Thyroid gland (tissue), 4 donors: ENCODE measurements at regions not wholly inside any gene's neighbourhood (a gene's known extent, or its start where the extent isn't known, plus 50 kb on each side); places are given as distances from the start of the nearest gene placed in this dataset.

ENCODE experiments used
- DNase-seq, 2 donors: peaks; one replicate each; pipeline ENCODE4 v3.0.0-alpha.2; 2019
- H3K27ac ChIP-seq, 3 donors: fragments of 200-600 bp; sonication (generic); 1 replicate in 2 of 3; 2 replicates in 1 of 3; pipeline ENCODE4 v1.5.1; 2016 to 2019; ENCODE audit warnings: mild to moderate bottlenecking in 1 of 3, moderate library complexity in 1 of 3
- H3K27me3 ChIP-seq: fragments of 200-600 bp; sonication (generic); one replicate; pipeline ENCODE4 v1.5.1; 2019
- H3K36me3 ChIP-seq, 2 donors: fragments of 200-600 bp; sonication (generic); one replicate each; pipeline ENCODE4 v1.5.1; 2016 to 2019
- H3K4me1 ChIP-seq, 2 donors: fragments of 200-600 bp; sonication (generic); one replicate each; pipeline ENCODE4 v1.5.1; 2017 to 2019
- H3K4me3 ChIP-seq, 3 donors: fragments of 200-600 bp; sonication (generic); replicated peaks in 1 of 3; 1 replicate in 2 of 3; 2 replicates in 1 of 3; pipeline ENCODE4 v1.5.1; 2016; ENCODE audit warnings: mild to moderate bottlenecking in 1 of 3
- H3K9me3 ChIP-seq: fragments of 200-600 bp; sonication (generic); one replicate; pipeline ENCODE4 v1.5.1; 2017
- CTCF ChIP-seq, 6 experiments: fragments of 200-600 bp in 3 of 6; fragments of 450-650 bp in 3 of 6; sonication (generic) in 3 of 6; IDR thresholded peaks; one replicate each; pipeline ENCODE4 v1.5.1; 2016 to 2019; ENCODE audit warnings: antibody characterized with exemption in 6 of 6, mild to moderate bottlenecking in 2 of 6, inconsistent platforms in 1 of 6, moderate library complexity in 1 of 6
- POLR2A ChIP-seq, 2 donors: fragments of 450-650 bp; IDR thresholded peaks; one replicate each; pipeline ENCODE4 v1.6.1; 2017; ENCODE audit warnings: antibody characterized with exemption in 2 of 2, mild to moderate bottlenecking in 2 of 2, moderate library complexity in 1 of 2
- WGBS, 2 donors: methylation state at CpG; one replicate each; pipeline ENCODE4 v1.1.5; 2017; 5-methylcytosine and 5-hydroxymethylcytosine counted together
- intact Hi-C: fragments of 100-400 bp; cut with DNase I; formaldehyde crosslinking; loops from one replicate; pipeline ENCODE4 v1.15.1; 2023

GRCh38 chr6:14280766-14281293, 163.3 kb downstream of the CD83 start:
- Histone ChIP-seq H3K27ac (no peak overlapping the region), H3K4me1 (peaks cover 8 to 16% of the 10 kb centered on the region in 2 donors), H3K36me3 (no peaks in the 10 kb centered on the region), H3K4me3 (no peak overlapping the region), H3K27me3 (no peaks in the 10 kb centered on the region), H3K9me3 (no peaks in the 10 kb centered on the region)
- WGBS, 2 donors: 91 to 97% methylated on average over 17 of the region's 17 CpGs
- peak in 1 of 6 experiments; percentile 21 for TF ChIP-seq CTCF (IDR thresholded peaks at IDR 0.05)
- TF ChIP-seq POLR2A (IDR thresholded peaks at IDR 0.05): no peak
- peak in 1 of 2 donors; percentile 35 for DNase-seq
- intact Hi-C loops: no loop called here

DNA sequence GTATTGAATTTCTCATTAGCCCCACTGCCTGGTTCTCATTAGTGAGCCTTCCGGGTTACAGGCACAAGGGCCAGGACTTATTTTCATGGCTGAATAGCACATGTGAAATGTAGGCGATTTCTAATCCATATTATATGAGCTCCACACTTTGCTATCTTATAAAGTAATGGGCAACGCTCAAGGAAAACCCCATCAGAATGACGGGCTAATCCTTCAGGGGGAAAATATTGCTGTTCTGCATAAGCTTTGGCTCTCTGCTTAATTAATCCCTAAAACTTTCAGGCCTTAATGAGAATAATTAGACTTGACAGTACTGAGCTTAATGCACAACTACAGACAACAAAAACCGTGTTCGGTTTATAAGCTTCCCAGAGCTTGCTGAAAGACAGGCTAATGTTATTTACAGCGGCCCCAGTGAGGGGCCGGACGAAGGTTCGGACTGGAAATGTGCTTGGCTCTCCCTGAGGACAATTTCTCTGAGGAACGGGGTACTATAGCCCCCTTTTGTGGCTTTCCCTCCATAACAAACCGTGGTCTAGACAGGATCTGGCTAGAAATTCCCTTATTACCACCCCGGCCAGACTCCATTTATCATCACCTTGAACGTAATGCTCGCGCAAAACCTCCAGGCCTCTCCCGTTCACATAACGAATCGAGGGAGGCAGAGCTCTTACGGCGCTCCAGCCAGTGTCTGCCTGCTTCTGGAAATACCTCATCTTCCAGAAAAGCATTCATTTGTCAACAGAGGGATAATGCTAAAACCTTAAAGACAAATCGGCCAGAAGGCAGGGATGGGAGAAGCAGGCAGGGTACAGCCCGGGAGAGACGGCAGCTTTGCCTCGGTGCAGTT, 164.5 kb downstream of the CD83 start:
- Histone ChIP-seq H3K4me3 (no peak overlapping the region), H3K27ac (no peak overlapping the region), H3K4me1 (peaks cover 0 to 5% of the 10 kb centered on the region in 2 donors), H3K36me3 (no peaks in the 10 kb centered on the region), H3K9me3 (no peaks in the 10 kb centered on the region), H3K27me3 (no peaks in the 10 kb centered on the region)
- WGBS, 2 donors: 91 to 92% methylated on average over 25 of the region's 25 CpGs
- intact Hi-C loops: no loop called here
- TF ChIP-seq CTCF (IDR thresholded peaks at IDR 0.05): no peak
- TF ChIP-seq POLR2A (IDR thresholded peaks at IDR 0.05): no peak
- no peak for DNase-seq

GRCh38 chr6:14282854-14283505, 165.4 kb downstream of the CD83 start:
- intact Hi-C loops: no loop called here

DNA sequence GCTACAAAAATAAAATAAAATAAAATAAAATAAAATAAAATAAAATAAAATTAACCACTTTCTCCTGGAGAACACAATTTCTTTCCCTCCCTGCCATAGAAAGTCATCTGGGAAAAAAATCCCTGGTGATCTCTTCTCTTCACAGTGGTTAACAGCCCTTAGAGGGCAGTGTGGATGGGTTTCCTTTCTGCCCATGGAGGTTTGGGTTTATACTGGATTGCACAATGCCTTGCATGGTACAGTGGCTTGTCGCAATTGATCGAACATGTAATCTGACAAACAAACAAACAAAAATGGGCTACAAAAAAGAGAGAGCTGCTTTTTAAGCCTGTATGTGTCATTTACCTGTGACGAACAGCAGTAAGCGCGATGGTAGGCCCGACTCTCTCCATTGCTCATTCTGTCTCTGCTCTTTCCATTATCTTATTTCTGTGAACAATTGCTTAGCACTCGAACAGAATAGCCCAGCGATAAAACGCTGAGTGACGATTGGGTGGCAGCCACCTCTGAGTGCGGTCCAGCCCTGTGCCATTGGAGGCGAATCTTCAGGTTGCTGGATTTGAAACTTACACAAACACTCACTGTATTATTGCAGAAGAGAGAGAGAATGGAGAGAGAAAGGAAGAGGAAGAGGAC, 166.1 kb downstream of the CD83 start:
- no peak overlapping the region for H3K27ac ChIP-seq
- no peaks in the 10 kb centered on the region for H3K9me3 ChIP-seq
- no peaks in the 10 kb centered on the region for H3K27me3 ChIP-seq
- DNase-seq: no peak
- H3K36me3 ChIP-seq: no peaks in the 10 kb centered on the region
- 92 to 93% methylated on average over 12 of the region's 12 CpGs for WGBS, 2 donors
- H3K4me3 ChIP-seq: no peak overlapping the region
- TF ChIP-seq POLR2A (IDR thresholded peaks at IDR 0.05): no peak
- TF ChIP-seq CTCF (IDR thresholded peaks at IDR 0.05): peak in 1 of 6 experiments; percentile 23
- intact Hi-C loops: no loop called here
- no peaks in the 10 kb centered on the region for H3K4me1 ChIP-seq

More at GRCh38 chr6:14282854-14283505, 165.4 kb downstream of the CD83 start:
- Histone ChIP-seq H3K27me3 (no peaks in the 10 kb centered on the region), H3K36me3 (no peaks in the 10 kb centered on the region), H3K9me3 (no peaks in the 10 kb centered on the region), H3K4me1 (no peaks in the 10 kb centered on the region), H3K4me3 (no peak overlapping the region), H3K27ac (no peak overlapping the region)
- 92 to 93% methylated on average over 10 of the region's 10 CpGs for WGBS, 2 donors
- no peak for DNase-seq
- TF ChIP-seq CTCF (IDR thresholded peaks at IDR 0.05) (no peak), POLR2A (IDR thresholded peaks at IDR 0.05) (no peak)
